Skeletal muscle satellite cell (primary cell): ENCODE measurements at regions not wholly inside any gene's neighbourhood (a gene's known extent, or its start where the extent isn't known, plus 50 kb on each side); places are given as distances from the start of the nearest gene placed in this dataset.
"Not testable (repeated sequence)": the region's sequence is repeated elsewhere in the genome, so short reads cannot be mapped to it uniquely, and the experiment has no call there.

ENCODE experiments used
- H3K27me3 ChIP-seq: 2 replicates; pipeline ENCODE4 v1.7.0; 2013; ENCODE audit warnings: low read length; ENCODE audit not compliant: control insufficient read depth, insufficient read depth
- H3K36me3 ChIP-seq: 2 replicates; pipeline ENCODE4 v1.7.0; 2013; ENCODE audit warnings: mild to moderate bottlenecking, control low read depth, low read length; ENCODE audit not compliant: insufficient read depth
- H3K4me1 ChIP-seq: 2 replicates; pipeline ENCODE4 v1.7.0; 2013; ENCODE audit warnings: low read length; ENCODE audit not compliant: control insufficient read depth, insufficient read depth
- H3K4me2 ChIP-seq: 2 replicates; pipeline ENCODE4 v1.7.0; 2013; ENCODE audit warnings: mild to moderate bottlenecking, low read length
- H3K4me3 ChIP-seq: 2 replicates; pipeline ENCODE4 v1.7.0; 2013; ENCODE audit warnings: low read length
- H3K9ac ChIP-seq: 2 replicates; pipeline ENCODE4 v1.7.0; 2013; ENCODE audit warnings: mild to moderate bottlenecking, low read depth, low read length, moderate library complexity
- H3K9me3 ChIP-seq: replicated peaks from 2 replicates; pipeline ENCODE4 v1.7.0; 2013; ENCODE audit warnings: mild to moderate bottlenecking, control low read depth, low read length

GRCh38 chr7:47188653-47189315 is 393.1 kb downstream of the TNS3 start:
- H3K27me3 ChIP-seq: peaks cover 49% of the 10 kb centered on the region
- no peak overlapping the region for H3K4me2 ChIP-seq
- peaks cover 3% of the 10 kb centered on the region for H3K4me1 ChIP-seq
- H3K9ac ChIP-seq: no peak overlapping the region
- H3K4me3 ChIP-seq: no peak overlapping the region
- no peaks in the 10 kb centered on the region for H3K9me3 ChIP-seq
- no peaks in the 10 kb centered on the region for H3K36me3 ChIP-seq

GRCh38 chr7:47188136-47188535 is 393.8 kb downstream of the TNS3 start:
- peaks cover 3% of the 10 kb centered on the region for H3K4me1 ChIP-seq
- no peak overlapping the region for H3K9ac ChIP-seq
- no peak overlapping the region for H3K4me3 ChIP-seq
- peaks cover 51% of the 10 kb centered on the region for H3K27me3 ChIP-seq
- no peak overlapping the region for H3K4me2 ChIP-seq
- no peaks in the 10 kb centered on the region for H3K9me3 ChIP-seq
- H3K36me3 ChIP-seq: no peaks in the 10 kb centered on the region

- Histone ChIP-seq H3K4me1 (peaks cover 3% of the 10 kb centered on the region), H3K27me3 (peaks cover 51% of the 10 kb centered on the region), H3K4me3 (no peak overlapping the region), H3K9me3 (no peaks in the 10 kb centered on the region), H3K9ac (no peak overlapping the region), H3K4me2 (no peak overlapping the region), H3K36me3 (no peaks in the 10 kb centered on the region)
Observed at GRCh38 chr7:47186316-47186715, 395.6 kb downstream of the TNS3 start.

DNA sequence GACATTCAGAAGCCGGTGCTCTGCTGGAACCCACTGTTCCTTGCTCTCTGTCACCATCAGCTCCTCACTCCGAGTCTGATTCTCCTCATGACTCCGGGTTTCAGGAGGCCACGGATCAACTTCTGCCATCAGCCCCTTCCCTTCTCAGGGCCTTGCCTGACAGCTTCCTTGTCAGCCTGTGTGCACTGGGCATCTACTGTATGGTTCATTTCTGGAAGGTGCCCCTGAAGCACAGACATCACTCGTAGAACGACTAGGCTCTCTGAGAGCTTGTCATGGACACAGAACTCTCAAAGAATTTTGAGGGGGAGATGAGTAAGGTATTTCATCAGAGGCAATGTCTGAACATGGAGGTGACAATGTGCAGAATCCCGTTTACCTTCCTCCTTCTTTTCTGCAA is 396.1 kb downstream of the TNS3 start:
- Histone ChIP-seq H3K9ac (no peak overlapping the region), H3K36me3 (no peaks in the 10 kb centered on the region), H3K4me2 (no peak overlapping the region), H3K9me3 (no peaks in the 10 kb centered on the region), H3K4me1 (peaks cover 3% of the 10 kb centered on the region), H3K4me3 (no peak overlapping the region), H3K27me3 (peaks cover 54% of the 10 kb centered on the region)

DNA sequence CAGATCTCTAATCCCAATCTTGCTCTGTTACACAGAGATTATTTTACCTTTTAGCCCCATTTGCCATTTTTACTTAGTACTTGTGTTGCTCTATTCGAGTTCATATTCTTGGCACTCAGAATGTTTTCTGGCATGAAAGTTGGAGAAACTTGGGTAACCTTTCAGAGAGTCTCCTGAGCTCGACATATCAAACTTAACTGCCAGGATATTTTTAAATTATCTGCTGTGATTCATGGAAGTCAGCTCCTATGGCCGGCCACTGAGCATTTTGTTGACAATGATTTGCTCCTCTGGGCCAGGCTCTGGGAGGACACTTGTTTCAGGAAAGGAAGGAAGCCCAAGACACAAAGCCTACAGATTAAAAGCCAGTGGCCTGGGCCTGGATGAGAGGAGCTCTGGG is 396.7 kb downstream of the TNS3 start:
- Histone ChIP-seq H3K9ac (no peak overlapping the region), H3K4me3 (no peak overlapping the region), H3K9me3 (no peaks in the 10 kb centered on the region), H3K4me2 (no peak overlapping the region), H3K36me3 (no peaks in the 10 kb centered on the region), H3K4me1 (peaks cover 6% of the 10 kb centered on the region), H3K27me3 (peaks cover 49% of the 10 kb centered on the region)

DNA sequence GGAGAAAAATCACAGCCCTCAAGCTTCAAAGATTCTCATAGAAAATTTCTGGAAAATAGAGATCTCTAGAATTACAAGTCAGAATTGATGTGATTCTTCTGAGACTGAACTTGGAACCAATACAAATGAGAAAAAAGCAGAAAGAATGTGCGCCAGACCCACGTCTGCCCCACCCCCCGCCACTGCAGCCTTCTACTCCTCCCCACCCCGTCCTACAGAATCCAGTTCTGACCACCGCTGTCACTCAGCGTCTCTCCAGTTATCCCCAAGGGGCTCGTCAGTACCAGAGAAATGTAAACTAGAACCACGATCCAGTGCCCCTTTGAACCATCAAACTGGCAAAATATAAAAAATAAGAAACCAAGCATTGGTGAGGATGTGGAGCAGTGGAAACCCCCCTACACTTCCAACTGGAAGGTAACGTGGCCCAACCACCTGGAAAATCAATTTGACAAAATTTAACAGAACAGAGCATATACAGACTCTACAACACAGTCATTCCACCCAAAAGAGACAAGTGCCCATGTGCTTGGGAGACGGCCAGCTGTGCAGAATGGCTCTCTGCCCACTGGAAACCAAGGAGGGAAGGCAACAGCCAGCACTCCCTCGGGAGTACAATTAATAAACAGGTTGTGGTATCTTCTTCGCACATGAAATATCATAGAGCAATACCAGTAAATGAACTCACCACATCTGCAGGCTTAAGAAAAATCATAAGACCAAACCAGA is 397.9 kb downstream of the TNS3 start:
- Histone ChIP-seq H3K4me2 (no peak overlapping the region), H3K9me3 (no peaks in the 10 kb centered on the region), H3K4me3 (no peak overlapping the region), H3K4me1 (peaks cover 16% of the 10 kb centered on the region), H3K9ac (no peak overlapping the region), H3K27me3 (peaks cover 45% of the 10 kb centered on the region), H3K36me3 (no peaks in the 10 kb centered on the region)

DNA sequence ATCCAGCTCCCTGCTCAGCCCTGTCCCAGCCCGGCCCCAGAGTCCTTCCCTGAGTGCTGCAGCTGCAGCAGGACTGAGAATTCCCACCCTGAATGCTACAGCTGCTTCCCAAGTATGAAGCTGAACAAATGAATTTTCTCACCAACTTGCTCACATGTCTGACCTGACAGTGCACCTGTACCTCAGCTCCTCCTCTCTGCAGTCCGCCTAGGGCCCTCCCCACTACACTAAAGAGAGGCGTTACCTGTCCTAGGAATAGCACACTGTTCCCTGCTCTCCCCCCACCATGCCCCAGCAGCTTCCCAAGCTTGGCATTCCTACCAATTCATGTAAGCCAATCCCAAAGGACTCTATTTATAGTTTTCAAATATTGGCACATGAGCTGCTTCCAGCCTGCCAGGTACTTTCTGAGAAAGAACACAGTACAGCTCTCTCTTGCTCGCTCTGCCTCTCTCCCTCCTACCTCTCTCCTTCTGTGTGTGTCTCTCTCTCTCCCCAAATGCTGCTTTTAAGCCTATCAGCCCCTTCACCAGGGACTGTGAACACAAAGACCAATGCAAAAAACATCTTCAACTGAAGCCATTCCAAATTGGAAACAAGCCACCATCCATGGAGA is 400.1 kb downstream of the TNS3 start:
- Histone ChIP-seq H3K36me3 (no peaks in the 10 kb centered on the region), H3K27me3 (peaks cover 44% of the 10 kb centered on the region), H3K9me3 (no peaks in the 10 kb centered on the region), H3K4me3 (no peak overlapping the region), H3K4me2 (no peak overlapping the region), H3K9ac (no peak overlapping the region), H3K4me1 (peaks cover 18% of the 10 kb centered on the region)

GRCh38 chr7:47180516-47180826 is 401.4 kb downstream of the TNS3 start:
- peaks cover 33% of the 10 kb centered on the region for H3K27me3 ChIP-seq
- H3K9ac ChIP-seq: no peak overlapping the region
- no peaks in the 10 kb centered on the region for H3K9me3 ChIP-seq
- no peaks in the 10 kb centered on the region for H3K36me3 ChIP-seq
- peak overlapping the region; percentile 50 for H3K4me2 ChIP-seq
- H3K4me3 ChIP-seq: no peak overlapping the region
- H3K4me1 ChIP-seq: peaks cover 18% of the 10 kb centered on the region

- Histone ChIP-seq H3K36me3 (no peaks in the 10 kb centered on the region), H3K4me3 (no peak overlapping the region), H3K27me3 (peaks cover 29% of the 10 kb centered on the region), H3K9ac (peak overlapping the region; percentile 53), H3K9me3 (no peaks in the 10 kb centered on the region), H3K4me1 (peaks cover 18% of the 10 kb centered on the region), H3K4me2 (peak overlapping the region; percentile 50)
Observed at GRCh38 chr7:47179812-47180515, 401.9 kb downstream of the TNS3 start.

GRCh38 chr7:47172602-47173539 is 409.0 kb downstream of the TNS3 start:
- not testable (repeated sequence) for H3K27me3 ChIP-seq, H3K4me1 ChIP-seq, H3K4me2 ChIP-seq, H3K9ac ChIP-seq, H3K9me3 ChIP-seq, H3K36me3 ChIP-seq, H3K4me3 ChIP-seq

DNA sequence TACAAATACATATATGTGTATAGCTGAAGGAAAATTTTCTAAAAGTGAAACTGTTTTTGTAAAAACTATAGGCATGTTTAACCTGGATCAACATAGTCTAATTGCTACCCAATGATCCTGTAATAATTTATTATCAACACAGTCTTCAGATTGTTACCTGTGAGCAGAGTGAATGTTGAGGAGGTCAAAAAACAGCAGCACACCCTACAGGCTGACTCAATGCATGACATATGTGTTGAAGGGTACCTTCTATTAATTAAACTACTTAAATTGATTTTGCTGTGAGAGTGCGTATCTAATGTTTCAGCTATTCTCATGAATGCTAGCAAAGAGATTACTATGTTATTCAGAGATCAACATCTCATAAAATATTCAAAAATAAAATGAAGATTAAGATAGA is 411.4 kb downstream of the TNS3 start:
- no peak overlapping the region for H3K4me3 ChIP-seq
- no peaks in the 10 kb centered on the region for H3K4me1 ChIP-seq
- H3K4me2 ChIP-seq: no peak overlapping the region
- no peak overlapping the region for H3K9ac ChIP-seq
- H3K36me3 ChIP-seq: no peaks in the 10 kb centered on the region
- no peaks in the 10 kb centered on the region for H3K27me3 ChIP-seq
- H3K9me3 ChIP-seq: no peaks in the 10 kb centered on the region
